GM12878 (cell line): ENCODE measurements at regions not wholly inside any gene's neighbourhood (a gene's known extent, or its start where the extent isn't known, plus 50 kb on each side); places are given as distances from the start of the nearest gene placed in this dataset.

ENCODE experiments used
- CBFB ChIP-seq: IDR thresholded peaks from 2 replicates; pipeline ENCODE4 v1.6.1; 2016; ENCODE audit warnings: antibody characterized with exemption, low read depth
- GABPA ChIP-seq: IDR thresholded peaks from 2 replicates; pipeline ENCODE4 v1.6.1; 2014; ENCODE audit warnings: antibody characterized with exemption, low read depth, mild to moderate bottlenecking, inconsistent platforms
- KDM1A ChIP-seq: fragments of 200-600 bp; sonication (generic); IDR thresholded peaks from 2 replicates; pipeline ENCODE4 v1.6.1; 2016; ENCODE audit warnings: borderline replicate concordance
- POLR2A ChIP-seq: IDR thresholded peaks from 2 replicates; pipeline ENCODE4 v1.6.1; 2011; ENCODE audit warnings: low read depth, mild to moderate bottlenecking, low read length
- POLR2AphosphoS5 ChIP-seq: IDR thresholded peaks from 2 replicates; pipeline ENCODE4 v1.6.1; 2011; ENCODE audit warnings: mild to moderate bottlenecking, low read length, inconsistent platforms
- RCOR1 ChIP-seq: conservative IDR thresholded peaks from 2 replicates; pipeline ENCODE4 v1.6.1; 2012; ENCODE audit warnings: low read depth, low read length, improper control_type of control experiment
- SIN3A ChIP-seq: IDR thresholded peaks from 2 replicates; pipeline ENCODE4 v1.6.1; 2012; ENCODE audit warnings: low read depth, low read length, improper control_type of control experiment
- SPI1 ChIP-seq: IDR thresholded peaks from 2 replicates; pipeline ENCODE4 v1.6.1; 2011; ENCODE audit warnings: low read depth, mild to moderate bottlenecking, low read length, moderate library complexity, borderline replicate concordance; ENCODE audit not compliant: insufficient read depth
- SREBF1 ChIP-seq: IDR thresholded peaks from 2 replicates; pipeline ENCODE4 v1.6.1; 2012; ENCODE audit warnings: mild to moderate bottlenecking, low read length
- ZBTB40 ChIP-seq: fragments of 450-650 bp; IDR thresholded peaks from 2 replicates; pipeline ENCODE4 v1.6.1; 2016; ENCODE audit warnings: mild to moderate bottlenecking, moderate library complexity, borderline replicate concordance
- TF ChIP-seq, protein P1 (sequence below), 3 experiments: IDR thresholded peaks in 2 of 3; conservative IDR thresholded peaks in 1 of 3; 2 replicates each; pipeline ENCODE4 v1.5.1; 2011; ENCODE audit warnings: low read depth in 3 of 3, low read length in 3 of 3, mild to moderate bottlenecking in 3 of 3, control low read depth in 2 of 3, moderate library complexity in 2 of 3, inconsistent platforms in 1 of 3, mixed read lengths in 1 of 3; ENCODE audit not compliant: control insufficient read depth in 2 of 3, insufficient read depth in 1 of 3; ENCODE audit errors: extremely low read depth in 1 of 3
- TF ChIP-seq, protein P2 (sequence below): IDR thresholded peaks from 2 replicates; pipeline ENCODE4 v1.6.1; 2012; ENCODE audit warnings: low read depth, low read length, improper control_type of control experiment

- no peak for TF ChIP-seq CBFB
- no peak for TF ChIP-seq POLR2A
- TF ChIP-seq, protein P1, sequence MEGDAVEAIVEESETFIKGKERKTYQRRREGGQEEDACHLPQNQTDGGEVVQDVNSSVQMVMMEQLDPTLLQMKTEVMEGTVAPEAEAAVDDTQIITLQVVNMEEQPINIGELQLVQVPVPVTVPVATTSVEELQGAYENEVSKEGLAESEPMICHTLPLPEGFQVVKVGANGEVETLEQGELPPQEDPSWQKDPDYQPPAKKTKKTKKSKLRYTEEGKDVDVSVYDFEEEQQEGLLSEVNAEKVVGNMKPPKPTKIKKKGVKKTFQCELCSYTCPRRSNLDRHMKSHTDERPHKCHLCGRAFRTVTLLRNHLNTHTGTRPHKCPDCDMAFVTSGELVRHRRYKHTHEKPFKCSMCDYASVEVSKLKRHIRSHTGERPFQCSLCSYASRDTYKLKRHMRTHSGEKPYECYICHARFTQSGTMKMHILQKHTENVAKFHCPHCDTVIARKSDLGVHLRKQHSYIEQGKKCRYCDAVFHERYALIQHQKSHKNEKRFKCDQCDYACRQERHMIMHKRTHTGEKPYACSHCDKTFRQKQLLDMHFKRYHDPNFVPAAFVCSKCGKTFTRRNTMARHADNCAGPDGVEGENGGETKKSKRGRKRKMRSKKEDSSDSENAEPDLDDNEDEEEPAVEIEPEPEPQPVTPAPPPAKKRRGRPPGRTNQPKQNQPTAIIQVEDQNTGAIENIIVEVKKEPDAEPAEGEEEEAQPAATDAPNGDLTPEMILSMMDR (IDR thresholded peaks at IDR 0.05 in 2 of 3, conservative IDR thresholded peaks at IDR 0.05 in 1 of 3; ENCODE audit: control insufficient read depth in 2 of 3, extremely low read depth in 1 of 3, insufficient read depth in 1 of 3, low read depth in 3 of 3, low read length in 3 of 3): no peak
- TF ChIP-seq KDM1A: no peak
- no peak for TF ChIP-seq GABPA
- no peak for TF ChIP-seq SREBF1
- TF ChIP-seq SIN3A: no peak
- TF ChIP-seq, protein P2, sequence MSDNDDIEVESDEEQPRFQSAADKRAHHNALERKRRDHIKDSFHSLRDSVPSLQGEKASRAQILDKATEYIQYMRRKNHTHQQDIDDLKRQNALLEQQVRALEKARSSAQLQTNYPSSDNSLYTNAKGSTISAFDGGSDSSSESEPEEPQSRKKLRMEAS: no peak
- no peak for TF ChIP-seq ZBTB40
- TF ChIP-seq SPI1: no peak
- TF ChIP-seq POLR2AphosphoS5: no peak
- TF ChIP-seq RCOR1: no peak
These were observed 71.1 kb upstream of the FGGY start for GRCh38 chr1:59225594-59226316.
